Transverse colon (tissue), 4 donors: ENCODE measurements at regions not wholly inside any gene's neighbourhood (a gene's known extent, or its start where the extent isn't known, plus 50 kb on each side); places are given as distances from the start of the nearest gene placed in this dataset.

Source experiments
- DNase-seq: peaks from one replicate; pipeline ENCODE4 v3.0.0-alpha.2; 2019
- H3K27ac ChIP-seq, 4 donors: fragments of 200-600 bp; sonication (generic); 2 replicates each; pipeline ENCODE4 v1.5.1; 2016 to 2018; ENCODE audit warnings: inconsistent platforms in 4 of 4
- H3K27me3 ChIP-seq: fragments of 200-600 bp; sonication (generic); 2 replicates; pipeline ENCODE4 v1.5.1; 2017; ENCODE audit warnings: inconsistent platforms
- H3K36me3 ChIP-seq, 4 donors: fragments of 200-600 bp; sonication (generic); 2 replicates each; pipeline ENCODE4 v1.5.1; 2017 to 2019; ENCODE audit warnings: inconsistent platforms in 4 of 4
- H3K4me1 ChIP-seq, 4 donors: fragments of 200-600 bp; sonication (generic); 2 replicates each; pipeline ENCODE4 v1.5.1; 2017 to 2020; ENCODE audit warnings: inconsistent platforms in 4 of 4
- H3K4me3 ChIP-seq, 4 donors: fragments of 200-600 bp; sonication (generic); 1 replicate in 1 of 4; 2 replicates in 3 of 4; pipeline versions ENCODE4 v1.5.1 to v1.6.1; 2017 to 2019; ENCODE audit warnings: inconsistent platforms in 4 of 4
- H3K9me3 ChIP-seq, 2 donors: fragments of 200-600 bp; sonication (generic); 2 replicates each; pipeline ENCODE4 v1.5.1; 2017 to 2019; ENCODE audit warnings: inconsistent platforms in 2 of 2
- EP300 ChIP-seq: sonication (generic); formaldehyde crosslinking; IDR thresholded peaks from one replicate; pipeline ENCODE4 v1.6.1; 2017; ENCODE audit warnings: antibody characterized with exemption, low read depth
- POLR2A ChIP-seq: fragments of 450-650 bp; IDR thresholded peaks from one replicate; pipeline ENCODE4 v1.6.1; 2016; ENCODE audit warnings: antibody characterized with exemption, mild to moderate bottlenecking, moderate library complexity
- POLR2AphosphoS5 ChIP-seq, 3 donors: sonication (generic); formaldehyde crosslinking; IDR thresholded peaks; one replicate each; pipeline ENCODE4 v1.6.1; 2016; ENCODE audit warnings: antibody characterized with exemption in 3 of 3
- whole genome bisulfite sequencing, 2 donors: methylation state at CpG; one replicate each; pipeline ENCODE4 v1.1.5; 2018; ENCODE audit warnings: low coverage in 1 of 2; 5-methylcytosine and 5-hydroxymethylcytosine counted together
- in situ Hi-C, 4 donors: fragments of 200-750 bp; cut with MboI; loops; one replicate each; pipeline versions ENCODE4 v1.15.0 to v1.15.1; 2017; ENCODE audit warnings: low sequenced_read_pairs in 3 of 4, low pct_ligation_motif_present in 1 of 4, low pct_unique_long_range_greater_than_20kb in 1 of 4
- intact Hi-C: fragments of 100-400 bp; cut with DNase I; formaldehyde crosslinking; loops from one replicate; pipeline ENCODE4 v1.15.1; 2023; ENCODE audit warnings: low total_unique reads
- TF ChIP-seq, protein P1 (sequence below), 5 experiments: fragments of 200-600 bp in 3 of 5; fragments of 450-650 bp in 2 of 5; sonication (generic) in 3 of 5; IDR thresholded peaks; 1 replicate in 2 of 5; 2 replicates in 3 of 5; pipeline ENCODE4 v1.5.1; 2016 to 2017; ENCODE audit warnings: antibody characterized with exemption in 5 of 5, inconsistent platforms in 3 of 5, mild to moderate bottlenecking in 2 of 5, moderate library complexity in 1 of 5

DNA sequence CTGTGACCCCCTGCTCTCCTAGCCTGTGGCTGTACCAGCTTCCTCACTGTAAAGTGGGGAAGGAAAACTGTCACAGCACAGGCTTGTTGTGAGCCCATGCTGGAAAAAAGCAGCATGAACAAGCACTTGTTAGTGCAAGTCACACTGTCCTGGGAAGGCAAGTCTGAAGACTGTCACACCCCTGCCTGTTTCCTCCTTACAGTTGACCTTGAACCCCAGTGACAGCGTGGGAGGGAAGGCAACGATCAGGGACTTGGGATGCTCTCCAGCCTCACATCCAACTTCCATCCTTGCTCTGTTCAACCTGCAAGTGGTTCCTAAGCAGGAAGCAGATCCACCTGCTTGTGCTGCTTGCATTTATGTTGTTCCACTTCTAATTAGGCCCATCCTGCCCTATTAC is 311.3 kb upstream of the KLHL29 start:
- no peaks in the 10 kb centered on the region for H3K4me1 ChIP-seq
- intact Hi-C loops (no loop called here), in situ Hi-C loops (no loop called here)
- no peaks in the 10 kb centered on the region for H3K27me3 ChIP-seq
- H3K36me3 ChIP-seq = no peaks in the 10 kb centered on the region
- H3K4me3 ChIP-seq = no peak overlapping the region
- H3K27ac ChIP-seq = no peak overlapping the region
- 38% methylated on average over 2 of the region's 2 CpGs; no CpG with 5 or more reads in 1 of the 2 donors for WGBS, 2 donors
- no peaks in the 10 kb centered on the region for H3K9me3 ChIP-seq
- TF ChIP-seq POLR2A (no peak), POLR2AphosphoS5 (IDR thresholded peaks at IDR 0.05) (no peak), EP300 (no peak)
- TF ChIP-seq, protein P1, sequence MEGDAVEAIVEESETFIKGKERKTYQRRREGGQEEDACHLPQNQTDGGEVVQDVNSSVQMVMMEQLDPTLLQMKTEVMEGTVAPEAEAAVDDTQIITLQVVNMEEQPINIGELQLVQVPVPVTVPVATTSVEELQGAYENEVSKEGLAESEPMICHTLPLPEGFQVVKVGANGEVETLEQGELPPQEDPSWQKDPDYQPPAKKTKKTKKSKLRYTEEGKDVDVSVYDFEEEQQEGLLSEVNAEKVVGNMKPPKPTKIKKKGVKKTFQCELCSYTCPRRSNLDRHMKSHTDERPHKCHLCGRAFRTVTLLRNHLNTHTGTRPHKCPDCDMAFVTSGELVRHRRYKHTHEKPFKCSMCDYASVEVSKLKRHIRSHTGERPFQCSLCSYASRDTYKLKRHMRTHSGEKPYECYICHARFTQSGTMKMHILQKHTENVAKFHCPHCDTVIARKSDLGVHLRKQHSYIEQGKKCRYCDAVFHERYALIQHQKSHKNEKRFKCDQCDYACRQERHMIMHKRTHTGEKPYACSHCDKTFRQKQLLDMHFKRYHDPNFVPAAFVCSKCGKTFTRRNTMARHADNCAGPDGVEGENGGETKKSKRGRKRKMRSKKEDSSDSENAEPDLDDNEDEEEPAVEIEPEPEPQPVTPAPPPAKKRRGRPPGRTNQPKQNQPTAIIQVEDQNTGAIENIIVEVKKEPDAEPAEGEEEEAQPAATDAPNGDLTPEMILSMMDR (IDR thresholded peaks at IDR 0.05) = no peak
- DNase-seq = no peak

DNA sequence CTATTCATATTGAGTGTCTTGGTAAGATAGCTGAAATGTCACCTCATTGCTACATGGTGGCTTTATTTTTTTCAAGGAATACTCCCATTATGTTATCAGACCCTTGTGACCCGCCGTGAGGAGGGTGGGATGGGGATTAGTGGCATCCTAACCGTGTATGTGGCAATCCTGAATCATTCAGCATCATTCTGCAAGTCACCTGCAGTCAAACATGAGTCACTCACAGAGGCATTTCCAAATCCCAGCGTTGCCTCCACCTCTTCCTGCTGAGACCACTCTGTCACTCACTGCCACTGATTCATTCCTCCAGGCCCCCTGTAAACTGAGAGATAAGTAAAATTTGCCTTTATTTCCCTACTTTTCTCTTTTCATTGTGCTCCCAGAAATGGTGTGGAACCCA is 307.4 kb upstream of the KLHL29 start:
- H3K36me3 ChIP-seq = no peaks in the 10 kb centered on the region
- no peak overlapping the region for H3K27ac ChIP-seq
- H3K9me3 ChIP-seq = no peaks in the 10 kb centered on the region
- in situ Hi-C loops = no loop called here
- intact Hi-C loops = no loop called here
- TF ChIP-seq POLR2A = no peak
- TF ChIP-seq, protein P1 (IDR thresholded peaks at IDR 0.05) = no peak
- TF ChIP-seq EP300 = no peak
- TF ChIP-seq POLR2AphosphoS5 (IDR thresholded peaks at IDR 0.05) = no peak
- DNase-seq = no peak
- no peaks in the 10 kb centered on the region for H3K27me3 ChIP-seq
- WGBS, 2 donors = 53 to 57% methylated on average over 4 of the region's 4 CpGs
- H3K4me3 ChIP-seq = no peak overlapping the region
- no peaks in the 10 kb centered on the region for H3K4me1 ChIP-seq

DNA sequence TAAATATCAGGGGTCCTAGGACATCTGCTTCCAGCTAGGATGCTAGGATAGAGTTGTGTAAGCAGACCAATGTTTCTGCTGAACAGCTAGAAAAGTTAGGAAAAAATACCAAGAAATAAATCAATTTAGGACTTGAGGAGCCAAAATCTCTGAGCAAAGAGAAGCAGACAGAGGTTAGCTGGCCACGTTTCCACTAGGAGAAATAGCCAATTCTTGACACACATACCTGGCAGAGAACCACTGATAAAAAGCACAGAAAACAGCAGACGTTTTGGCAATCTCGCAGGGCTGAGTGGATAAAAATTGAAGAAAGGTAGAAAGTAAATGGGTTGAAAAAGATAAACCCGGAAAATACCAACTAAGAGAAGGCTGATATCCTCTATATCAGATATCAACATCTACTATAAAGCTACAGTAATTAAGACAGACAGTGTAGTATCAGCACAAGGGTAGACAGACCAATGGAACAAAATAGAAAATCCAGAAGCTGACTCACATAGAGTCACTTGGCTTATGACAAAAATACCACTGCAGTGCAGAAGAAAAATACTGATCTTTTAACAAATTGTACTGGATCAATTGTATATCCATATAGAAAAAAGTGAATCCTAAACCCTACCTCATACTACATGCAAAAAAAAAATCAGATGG is 306.1 kb upstream of the KLHL29 start:
- H3K9me3 ChIP-seq = no peaks in the 10 kb centered on the region
- no peak for DNase-seq
- H3K27me3 ChIP-seq = no peaks in the 10 kb centered on the region
- intact Hi-C loops = no loop called here
- no peak overlapping the region for H3K27ac ChIP-seq
- no peaks in the 10 kb centered on the region for H3K4me1 ChIP-seq
- H3K4me3 ChIP-seq = no peak overlapping the region
- no peaks in the 10 kb centered on the region for H3K36me3 ChIP-seq
- in situ Hi-C loops = no loop called here
- no peak for TF ChIP-seq POLR2A
- no peak for TF ChIP-seq EP300
- no peak for TF ChIP-seq POLR2AphosphoS5 (IDR thresholded peaks at IDR 0.05)
- TF ChIP-seq, protein P1 (IDR thresholded peaks at IDR 0.05) = no peak
- 75 to 76% methylated on average over 4 of the region's 4 CpGs for WGBS, 2 donors

DNA sequence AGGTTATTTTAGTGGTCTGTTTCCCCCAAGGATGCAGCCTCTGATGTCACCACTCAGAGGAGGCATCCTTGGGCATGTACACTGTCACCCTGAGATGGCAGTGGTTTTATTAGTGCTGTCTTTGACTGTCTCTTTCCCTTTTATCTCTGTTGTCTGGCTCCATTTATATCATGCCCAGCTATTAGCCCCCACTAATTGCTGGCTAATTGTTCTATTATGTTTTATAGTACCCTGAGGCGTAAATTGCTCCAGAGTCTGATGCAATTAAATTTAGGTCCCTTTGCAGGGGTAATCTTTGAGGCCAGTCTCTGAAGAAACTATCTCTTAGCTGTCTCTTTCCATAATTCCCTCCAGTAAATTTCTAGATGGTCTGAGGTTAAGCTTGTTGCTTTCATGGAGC is 301.0 kb upstream of the KLHL29 start:
- 83 to 100% methylated on average over 1 of the region's 1 CpG for WGBS, 2 donors
- intact Hi-C loops = no loop called here
- H3K4me3 ChIP-seq = no peak overlapping the region
- H3K27me3 ChIP-seq = no peaks in the 10 kb centered on the region
- no peaks in the 10 kb centered on the region for H3K36me3 ChIP-seq
- DNase-seq = no peak
- TF ChIP-seq POLR2A (no peak), EP300 (no peak)
- TF ChIP-seq, protein P1 (IDR thresholded peaks at IDR 0.05) = no peak
- in situ Hi-C loops = no loop called here
- no peaks in the 10 kb centered on the region for H3K4me1 ChIP-seq
- no peaks in the 10 kb centered on the region for H3K9me3 ChIP-seq
- no peak overlapping the region for H3K27ac ChIP-seq
